ENCODE measurements at regions not wholly inside any gene's neighbourhood (a gene's known extent, or its start where the extent isn't known, plus 50 kb on each side); places are given as distances from the start of the nearest gene placed in this dataset.
A peak's percentile ranks its signal among the peaks of the same experiment; 100 is the strongest.
"Not testable (repeated sequence)": the region's sequence is repeated elsewhere in the genome, so short reads cannot be mapped to it uniquely, and the experiment has no call there.

DNA sequence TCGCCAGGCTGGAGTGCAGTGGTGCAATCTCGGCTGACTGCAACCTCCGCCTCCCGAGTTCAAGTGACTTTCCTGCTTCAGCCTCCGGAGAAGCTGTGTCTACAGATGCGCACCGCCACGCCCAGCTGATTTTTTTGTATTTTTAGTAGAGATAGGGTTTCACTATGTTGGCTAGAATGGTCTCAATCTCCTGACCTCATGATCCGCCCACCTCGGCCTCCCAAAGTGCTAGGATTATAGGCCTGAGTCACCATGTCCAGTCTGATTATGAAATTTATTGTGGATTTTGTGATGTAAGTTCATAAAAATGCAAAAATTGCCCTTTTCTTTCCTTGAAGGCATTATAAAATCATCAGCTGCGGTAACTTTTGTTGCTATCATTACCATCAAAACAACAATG is 1688.3 kb upstream of the ADGRL3 start:
- DNase-seq = not testable (repeated sequence)

- DNase-seq = no peak
Measured at GRCh38 chr4:59517007-59517406, 1683.1 kb upstream of the ADGRL3 start.

- DNase-seq = peak; percentile 9
Measured at GRCh38 chr4:59518005-59518823, 1681.9 kb upstream of the ADGRL3 start.

- no peak for DNase-seq
Measured at GRCh38 chr4:59525885-59526284, 1674.2 kb upstream of the ADGRL3 start.

DNA sequence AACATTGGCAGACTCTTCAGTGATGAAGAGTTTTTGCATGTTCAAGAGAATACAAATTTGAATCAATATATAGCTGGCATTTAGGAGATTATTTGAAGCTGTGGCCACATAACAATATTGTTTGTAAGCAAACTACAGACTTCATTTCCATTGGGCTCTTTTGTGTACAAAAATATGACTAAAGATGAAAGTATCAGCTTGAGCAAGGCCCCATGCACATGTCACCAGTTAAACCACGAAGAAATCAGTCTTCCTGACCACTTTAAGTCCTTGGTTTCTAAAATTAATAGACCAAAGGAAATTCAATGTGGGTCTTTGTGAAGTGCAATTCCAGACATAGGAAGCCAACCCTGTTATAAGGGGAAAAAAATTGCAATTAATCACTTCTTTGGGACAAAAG is 1664.6 kb upstream of the ADGRL3 start:
- DNase-seq = no peak

GRCh38 chr4:59536428-59536827 is 1663.7 kb upstream of the ADGRL3 start:
- no peak for DNase-seq

DNA sequence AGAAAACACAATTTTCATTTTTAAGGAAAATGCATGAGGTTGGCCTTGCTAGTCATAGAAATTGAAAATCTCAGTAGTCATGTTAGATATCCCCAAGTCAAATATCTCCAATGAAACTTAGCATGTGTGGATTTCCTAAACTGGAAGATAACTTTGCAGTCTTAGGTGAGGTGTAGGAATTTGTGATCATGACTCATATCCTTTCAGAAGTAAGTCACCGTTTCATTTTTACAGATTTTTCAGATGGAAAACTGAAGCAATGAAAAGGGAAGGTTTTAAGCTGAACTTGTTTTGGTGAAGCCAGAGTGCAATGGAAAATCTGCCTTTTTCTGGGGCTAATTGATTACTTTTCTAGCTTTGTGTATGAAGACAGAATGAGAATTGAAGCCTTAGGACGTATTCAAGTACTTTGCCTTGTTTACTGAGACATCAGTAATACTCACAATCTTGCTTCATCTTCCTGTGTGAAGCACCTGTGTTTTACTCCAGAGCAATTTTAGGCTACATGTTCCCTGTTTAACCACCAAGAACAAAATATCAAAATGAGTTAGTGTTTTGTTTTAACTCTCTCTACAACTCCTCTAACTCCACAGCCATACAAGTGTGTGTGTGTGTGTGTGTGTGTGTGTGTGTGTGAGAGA is 1662.8 kb upstream of the ADGRL3 start:
- no peak for DNase-seq

- no peak for DNase-seq
Measured at GRCh38 chr4:59539401-59539800, 1660.7 kb upstream of the ADGRL3 start.

GRCh38 chr4:59540311-59540710 is 1659.8 kb upstream of the ADGRL3 start:
- no peak for DNase-seq

- no peak for DNase-seq
Measured at GRCh38 chr4:59553063-59553720, 1646.9 kb upstream of the ADGRL3 start.

GRCh38 chr4:59553721-59554091 is 1646.4 kb upstream of the ADGRL3 start:
- DNase-seq = no peak

GRCh38 chr4:59556191-59556590 is 1643.9 kb upstream of the ADGRL3 start:
- DNase-seq = not testable (repeated sequence)

GRCh38 chr4:59560141-59560648 is 1639.9 kb upstream of the ADGRL3 start:
- not testable (repeated sequence) for DNase-seq

DNA sequence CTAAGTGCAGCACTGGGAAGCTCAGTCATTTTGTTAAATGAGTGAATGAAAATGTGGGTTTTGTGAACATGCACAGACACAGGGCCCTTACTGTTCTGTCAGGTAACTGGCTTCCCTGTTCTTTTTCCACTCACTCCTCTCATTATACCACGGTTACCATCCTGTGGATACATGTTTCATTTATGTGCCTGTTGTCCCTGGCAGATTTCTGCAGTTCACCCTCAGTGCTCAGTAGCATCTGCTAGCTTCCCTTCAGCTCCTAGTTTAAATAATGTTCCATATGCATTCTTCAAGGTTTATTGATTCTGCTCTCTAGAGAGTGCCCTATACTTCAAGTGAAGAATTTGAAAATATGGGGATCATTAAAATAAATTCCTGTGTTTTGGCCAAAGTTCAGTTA is 1634.3 kb upstream of the ADGRL3 start:
- no peak for DNase-seq

DNA sequence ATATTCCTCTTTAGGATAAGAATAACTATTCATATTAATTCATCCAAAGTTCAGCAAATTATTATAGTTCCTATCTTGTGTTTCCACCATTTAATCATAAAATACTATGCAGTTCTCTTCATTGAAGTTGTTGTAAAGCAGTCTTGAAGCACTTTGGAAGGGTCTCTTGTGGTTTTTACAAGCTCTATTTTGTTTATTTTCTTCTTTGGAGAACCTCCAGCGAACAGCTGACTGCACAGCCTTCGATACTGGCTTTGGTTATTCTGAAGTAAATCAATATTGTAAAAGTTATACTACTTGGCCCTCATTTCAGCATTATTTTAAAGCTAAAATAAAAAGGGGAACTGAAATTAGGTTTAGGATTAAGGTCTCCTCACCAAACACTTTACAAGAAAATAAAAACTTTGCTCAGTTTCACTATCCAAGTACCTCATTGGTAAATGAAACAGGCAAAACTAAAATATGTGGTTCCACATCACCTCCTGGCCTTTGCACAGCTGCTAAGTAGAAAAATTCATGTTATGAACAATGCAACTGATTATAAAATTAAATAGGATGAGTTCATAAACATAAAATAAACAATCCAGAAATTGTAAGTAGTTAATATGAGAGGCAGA is 1629.2 kb upstream of the ADGRL3 start:
- no peak for DNase-seq

DNA sequence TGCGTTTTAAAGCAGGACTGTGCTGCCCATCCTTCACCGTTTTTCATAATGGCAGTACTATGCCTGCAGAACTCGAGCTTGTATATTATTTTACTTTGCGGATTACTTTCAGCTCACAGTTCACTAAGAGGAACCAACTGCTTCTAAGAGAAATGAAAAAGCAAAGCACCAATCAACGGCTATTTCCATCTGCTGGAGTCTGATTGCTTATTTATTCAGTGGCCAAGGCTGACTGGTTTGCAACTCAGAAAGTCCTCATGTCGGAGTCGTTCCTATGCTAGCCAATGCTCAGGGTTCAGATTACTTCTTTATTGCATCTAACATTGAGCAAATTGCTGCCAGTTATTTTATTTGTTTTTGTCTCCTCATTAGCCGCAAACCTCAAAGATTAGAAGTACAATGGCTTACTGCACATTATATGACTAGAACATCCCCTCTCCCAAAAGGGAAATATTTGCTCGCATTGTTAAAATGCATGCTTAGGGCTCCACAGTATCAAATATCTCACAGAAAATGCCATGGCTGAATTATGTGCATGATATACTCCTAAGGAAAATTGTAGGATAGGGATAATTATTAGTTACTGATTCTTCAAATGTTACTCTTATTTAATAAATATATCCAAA is 1628.2 kb upstream of the ADGRL3 start:
- no peak for DNase-seq

DNA sequence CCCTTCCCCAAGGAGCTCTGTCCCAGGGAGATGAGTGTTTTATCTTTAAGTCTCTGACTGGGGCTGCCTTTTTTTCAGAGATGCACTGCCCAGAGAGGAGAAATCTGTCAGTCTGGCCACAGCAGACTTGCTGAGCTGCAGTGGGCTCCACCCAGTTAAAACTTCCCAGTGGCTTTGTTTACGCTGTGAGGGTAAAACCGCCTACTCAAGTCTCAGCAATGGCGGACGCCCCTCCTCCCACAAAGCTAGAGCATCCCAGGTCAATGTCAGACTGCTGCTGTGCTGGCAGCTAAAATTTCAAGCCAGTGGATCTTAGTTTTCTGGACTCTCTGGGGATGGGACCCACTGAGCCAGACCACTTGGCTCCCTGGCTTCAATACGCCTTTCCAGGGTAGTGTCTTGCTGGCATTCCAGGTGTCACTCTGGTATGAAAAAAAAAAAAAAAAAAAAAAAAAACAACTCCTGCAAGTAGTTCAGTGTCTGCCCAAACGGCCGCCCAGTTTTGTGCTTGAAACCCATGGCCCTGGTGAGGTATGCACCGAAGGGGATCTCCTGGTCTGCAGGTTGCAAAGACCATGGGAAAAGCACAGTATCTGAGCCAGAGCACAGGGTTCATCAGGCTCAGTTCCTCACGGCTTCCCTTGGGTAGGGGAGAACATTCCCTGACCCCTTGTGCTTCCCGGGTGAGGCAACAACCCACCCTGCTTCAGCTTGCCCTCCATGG is 1616.1 kb upstream of the ADGRL3 start:
- DNase-seq = no peak

DNA sequence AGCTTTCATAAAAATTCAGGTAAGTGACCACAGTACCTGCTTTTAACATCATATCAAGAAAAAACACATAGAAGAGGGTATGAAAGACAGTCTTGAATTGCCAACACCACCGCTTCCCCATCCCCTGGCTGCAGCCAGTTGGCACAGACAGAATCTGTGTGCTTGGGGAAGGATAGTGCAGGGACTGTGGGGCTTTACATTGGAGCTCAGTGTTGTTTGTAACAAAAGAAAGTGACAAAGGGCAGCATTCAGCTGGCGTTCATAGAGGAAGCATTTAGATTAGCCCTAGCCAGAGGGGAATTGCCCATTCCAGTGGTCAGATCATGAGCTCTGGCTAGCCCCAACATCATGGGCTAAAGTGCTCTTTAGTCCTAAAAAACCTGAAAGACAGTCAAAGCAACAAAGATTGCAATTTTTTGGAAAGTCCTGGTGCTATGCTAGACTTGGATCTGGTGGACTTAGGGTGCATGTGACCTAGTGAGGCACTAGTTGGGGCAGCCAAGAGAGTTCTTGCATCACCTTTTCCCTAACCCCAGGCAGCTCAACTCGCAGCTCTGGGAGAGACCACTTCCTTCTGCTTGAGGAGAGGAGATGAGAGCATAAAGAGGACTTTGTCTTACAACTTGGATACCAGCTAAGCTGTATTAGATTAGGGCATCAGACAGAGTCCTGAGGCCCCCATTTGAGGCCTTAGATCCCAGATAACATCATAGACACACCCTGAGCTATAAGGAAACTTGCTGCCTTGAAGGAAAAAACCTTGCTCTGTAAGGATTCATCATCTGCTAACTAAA is 1602.4 kb upstream of the ADGRL3 start:
- DNase-seq = no peak

DNA sequence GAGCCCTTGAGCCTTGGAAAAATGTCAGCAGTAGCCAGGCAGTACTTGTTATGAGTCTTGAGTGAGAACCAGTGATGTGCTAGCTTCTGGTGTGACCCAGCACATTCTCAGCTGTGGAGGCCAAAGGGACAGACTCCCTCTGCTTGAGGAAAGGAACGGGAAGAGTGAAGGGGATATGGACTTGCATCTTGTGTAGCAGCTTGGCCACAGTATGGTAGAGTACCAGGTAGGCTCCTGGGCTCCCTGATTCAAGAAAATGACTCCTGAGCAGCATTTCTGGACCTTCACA is 1601.9 kb upstream of the ADGRL3 start:
- DNase-seq = no peak

DNA sequence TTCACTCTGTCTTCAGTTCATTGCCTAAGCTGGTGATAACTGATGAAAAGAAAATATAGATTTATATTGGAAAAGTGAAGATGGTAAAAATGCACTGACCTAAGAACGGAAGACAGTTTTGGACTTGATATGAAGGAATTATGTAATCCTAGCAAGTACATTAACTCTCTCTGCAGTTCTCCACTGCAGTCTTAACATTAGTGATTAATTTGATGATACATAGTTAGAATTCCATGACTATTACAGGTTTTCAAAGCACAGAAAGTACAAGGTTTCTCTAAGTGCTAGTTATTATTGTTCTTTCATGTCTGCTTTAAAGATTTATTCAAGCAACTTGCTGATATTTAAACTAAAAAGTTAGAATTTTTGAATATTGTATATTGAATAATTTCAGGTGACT is 1591.7 kb upstream of the ADGRL3 start:
- no peak for DNase-seq

- DNase-seq = no peak
Measured at GRCh38 chr4:59612235-59612634, 1587.9 kb upstream of the ADGRL3 start.

GRCh38 chr4:59615316-59615715 is 1584.8 kb upstream of the ADGRL3 start:
- DNase-seq = no peak
